Mucosa of descending colon (tissue), 3 donors: ENCODE measurements at regions not wholly inside any gene's neighbourhood (a gene's known extent, or its start where the extent isn't known, plus 50 kb on each side); places are given as distances from the start of the nearest gene placed in this dataset.

Experiments
- ATAC-seq: fragments of 200-7000 bp; cut with Tn5 transposase; one replicate; pipeline ENCODE4 v1.9.1; 2020; ENCODE audit warnings: mild to moderate bottlenecking, moderate library complexity
- DNase-seq, 3 donors: peaks; one replicate each; pipeline ENCODE4 v3.0.0-alpha.2; 2020
- H3K36me3 ChIP-seq: fragments of 200-600 bp; one replicate; pipeline ENCODE4 v1.8.0; 2021; ENCODE audit warnings: low read depth, mild to moderate bottlenecking
- H3K4me1 ChIP-seq: fragments of 200-600 bp; one replicate; pipeline ENCODE4 v1.8.0; 2021; ENCODE audit warnings: low read depth, mild to moderate bottlenecking
- H3K4me3 ChIP-seq: fragments of 200-600 bp; one replicate; pipeline ENCODE4 v1.8.0; 2021; ENCODE audit warnings: mild to moderate bottlenecking
- H3K9me3 ChIP-seq: fragments of 200-600 bp; one replicate; pipeline ENCODE4 v1.8.0; 2021; ENCODE audit warnings: mild to moderate bottlenecking
- intact Hi-C, 2 donors: fragments of 100-400 bp; cut with DNase I in 1 of 2; cut with micrococcal nuclease in 1 of 2; formaldehyde crosslinking; loops; one replicate each; pipeline versions ENCODE4 v1.11.0 to v1.11.1; 2022; cut with DNase I, micrococcal nuclease
- TF ChIP-seq, protein P1 (sequence below): fragments of 200-600 bp; IDR thresholded peaks from one replicate; pipeline ENCODE4 v1.8.0; 2022; ENCODE audit warnings: antibody characterized with exemption, mild to moderate bottlenecking
- donor health status: DM: no; HTN: no; CAD: no; lungs with moderate emphysema.
- donor health status: DM: no; HTN: no; CAD: no.
- donor health status: DM: no; HTN: yes; CAD: no.

DNA sequence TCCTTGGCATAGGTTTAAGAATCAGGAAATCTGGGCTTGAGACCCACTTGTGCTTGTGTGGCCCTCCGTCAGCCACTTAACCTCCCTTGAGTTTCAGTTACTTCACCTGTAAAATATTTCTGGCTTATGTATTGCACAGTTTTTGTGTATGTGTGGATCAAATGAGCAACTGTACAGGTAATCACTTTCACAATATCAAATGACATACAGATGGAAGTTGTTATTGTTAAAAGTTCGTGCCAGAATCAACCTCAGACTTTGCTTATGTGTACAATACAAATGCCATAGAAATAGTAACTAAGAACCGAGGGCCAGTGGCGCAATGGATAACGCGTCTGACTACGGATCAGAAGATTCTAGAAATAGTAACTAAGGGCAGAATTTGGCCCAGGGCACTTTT, 65.6 kb upstream of the KIF13A start:
- Histone ChIP-seq H3K9me3 (no peaks in the 10 kb centered on the region), H3K36me3 (no peaks in the 10 kb centered on the region), H3K4me3 (no peak overlapping the region), H3K4me1 (peaks cover 8% of the 10 kb centered on the region)
- ATAC-seq (peak; percentile 62), DNase-seq (peak in 1 of 3 donors; percentile 33)
- intact Hi-C loops = no loop called here
- TF ChIP-seq, protein P1, sequence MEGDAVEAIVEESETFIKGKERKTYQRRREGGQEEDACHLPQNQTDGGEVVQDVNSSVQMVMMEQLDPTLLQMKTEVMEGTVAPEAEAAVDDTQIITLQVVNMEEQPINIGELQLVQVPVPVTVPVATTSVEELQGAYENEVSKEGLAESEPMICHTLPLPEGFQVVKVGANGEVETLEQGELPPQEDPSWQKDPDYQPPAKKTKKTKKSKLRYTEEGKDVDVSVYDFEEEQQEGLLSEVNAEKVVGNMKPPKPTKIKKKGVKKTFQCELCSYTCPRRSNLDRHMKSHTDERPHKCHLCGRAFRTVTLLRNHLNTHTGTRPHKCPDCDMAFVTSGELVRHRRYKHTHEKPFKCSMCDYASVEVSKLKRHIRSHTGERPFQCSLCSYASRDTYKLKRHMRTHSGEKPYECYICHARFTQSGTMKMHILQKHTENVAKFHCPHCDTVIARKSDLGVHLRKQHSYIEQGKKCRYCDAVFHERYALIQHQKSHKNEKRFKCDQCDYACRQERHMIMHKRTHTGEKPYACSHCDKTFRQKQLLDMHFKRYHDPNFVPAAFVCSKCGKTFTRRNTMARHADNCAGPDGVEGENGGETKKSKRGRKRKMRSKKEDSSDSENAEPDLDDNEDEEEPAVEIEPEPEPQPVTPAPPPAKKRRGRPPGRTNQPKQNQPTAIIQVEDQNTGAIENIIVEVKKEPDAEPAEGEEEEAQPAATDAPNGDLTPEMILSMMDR = no peak

DNA sequence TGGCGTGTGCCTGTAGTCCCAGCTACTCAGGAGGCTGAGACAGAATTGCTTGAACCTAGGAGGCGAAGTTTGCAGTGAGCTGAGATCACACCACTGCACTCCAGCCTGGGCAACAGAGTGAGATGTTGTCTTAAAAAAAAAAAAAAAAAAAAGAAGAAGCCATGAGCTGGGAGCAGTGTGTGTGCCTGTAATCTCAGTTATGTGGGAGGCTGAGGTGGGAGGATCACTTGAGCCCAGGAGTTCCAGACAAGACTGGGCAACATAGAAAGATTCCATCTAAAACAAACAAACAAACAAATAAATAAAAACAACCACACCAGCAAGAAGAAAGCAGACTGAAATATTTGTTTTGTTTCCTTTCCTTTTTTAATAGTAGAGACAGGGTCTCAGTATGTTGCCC, 62.2 kb upstream of the KIF13A start:
- Histone ChIP-seq H3K9me3 (no peaks in the 10 kb centered on the region), H3K4me3 (no peak overlapping the region), H3K36me3 (no peaks in the 10 kb centered on the region), H3K4me1 (peaks cover 4% of the 10 kb centered on the region)
- ATAC-seq (no peak), DNase-seq (no peak)
- TF ChIP-seq, protein P1 = no peak
- intact Hi-C loops = no loop called here

GRCh38 chr6:18048953-18049630, 61.7 kb upstream of the KIF13A start:
- no peak overlapping the region for H3K4me3 ChIP-seq
- H3K9me3 ChIP-seq = no peaks in the 10 kb centered on the region
- TF ChIP-seq, protein P1 = no peak
- H3K36me3 ChIP-seq = no peaks in the 10 kb centered on the region
- peaks cover 4% of the 10 kb centered on the region for H3K4me1 ChIP-seq
- ATAC-seq (no peak), DNase-seq (no peak)
- intact Hi-C loops = no loop called here

GRCh38 chr6:18047406-18047805, 60.0 kb upstream of the KIF13A start:
- DNase-seq = peak in 1 of 3 donors; percentile 49
- Histone ChIP-seq H3K4me1 (no peaks in the 10 kb centered on the region), H3K4me3 (no peak overlapping the region), H3K9me3 (no peaks in the 10 kb centered on the region), H3K36me3 (no peaks in the 10 kb centered on the region)
- intact Hi-C loops = no loop called here
- TF ChIP-seq, protein P1 = no peak
- peak; percentile 87 for ATAC-seq

- Histone ChIP-seq H3K4me1 (no peaks in the 10 kb centered on the region), H3K36me3 (no peaks in the 10 kb centered on the region), H3K9me3 (no peaks in the 10 kb centered on the region), H3K4me3 (no peak overlapping the region)
- intact Hi-C loops = no loop called here
- no peak for ATAC-seq
- TF ChIP-seq, protein P1 = no peak
- DNase-seq = no peak
Observed at GRCh38 chr6:18045507-18045906, 58.1 kb upstream of the KIF13A start.
